Ishikawa (cell line): ENCODE measurements at regions not wholly inside any gene's neighbourhood (a gene's known extent, or its start where the extent isn't known, plus 50 kb on each side); places are given as distances from the start of the nearest gene placed in this dataset.

Source experiments
- CEBPB ChIP-seq: IDR thresholded peaks from 2 replicates; pipeline ENCODE4 v1.6.1; 2012
- CREB1 ChIP-seq: IDR thresholded peaks from 2 replicates; pipeline ENCODE4 v1.6.1; 2012; ENCODE audit warnings: low read depth
- EGR1 ChIP-seq: IDR thresholded peaks from 2 replicates; pipeline ENCODE4 v1.6.1; 2012
- EP300 ChIP-seq: IDR thresholded peaks from 2 replicates; pipeline ENCODE4 v1.6.1; 2012; ENCODE audit warnings: borderline replicate concordance
- FOXM1 ChIP-seq: IDR thresholded peaks from 2 replicates; pipeline ENCODE4 v1.6.1; 2012; ENCODE audit warnings: low read depth, borderline replicate concordance
- NFIC ChIP-seq: IDR thresholded peaks from 2 replicates; pipeline ENCODE4 v1.6.1; 2012
- RAD21 ChIP-seq: IDR thresholded peaks from 2 replicates; pipeline ENCODE4 v1.6.1; 2012; ENCODE audit warnings: low read depth
- TAF1 ChIP-seq: IDR thresholded peaks from 2 replicates; pipeline ENCODE4 v1.6.1; 2012; ENCODE audit warnings: low read depth, mild to moderate bottlenecking
- TCF12 ChIP-seq: IDR thresholded peaks from 2 replicates; pipeline ENCODE4 v1.6.1; 2012; ENCODE audit warnings: low read depth
- TEAD4 ChIP-seq: IDR thresholded peaks from 2 replicates; pipeline ENCODE4 v1.6.1; 2012
- YY1 ChIP-seq: IDR thresholded peaks from 2 replicates; pipeline ENCODE4 v1.6.1; 2012; ENCODE audit warnings: low read depth
- ZBTB7A ChIP-seq: IDR thresholded peaks from 2 replicates; pipeline ENCODE4 v1.6.1; 2012; ENCODE audit warnings: low read depth
- TF ChIP-seq, protein P1 (sequence below): IDR thresholded peaks from 2 replicates; pipeline ENCODE4 v1.6.1; 2012
- TF ChIP-seq, protein P2 (sequence below): IDR thresholded peaks from 2 replicates; pipeline ENCODE4 v1.6.1; 2012
- TF ChIP-seq, protein P3 (sequence below): IDR thresholded peaks from 2 replicates; pipeline ENCODE4 v1.6.1; 2012; ENCODE audit warnings: low read depth, mild to moderate bottlenecking

DNA sequence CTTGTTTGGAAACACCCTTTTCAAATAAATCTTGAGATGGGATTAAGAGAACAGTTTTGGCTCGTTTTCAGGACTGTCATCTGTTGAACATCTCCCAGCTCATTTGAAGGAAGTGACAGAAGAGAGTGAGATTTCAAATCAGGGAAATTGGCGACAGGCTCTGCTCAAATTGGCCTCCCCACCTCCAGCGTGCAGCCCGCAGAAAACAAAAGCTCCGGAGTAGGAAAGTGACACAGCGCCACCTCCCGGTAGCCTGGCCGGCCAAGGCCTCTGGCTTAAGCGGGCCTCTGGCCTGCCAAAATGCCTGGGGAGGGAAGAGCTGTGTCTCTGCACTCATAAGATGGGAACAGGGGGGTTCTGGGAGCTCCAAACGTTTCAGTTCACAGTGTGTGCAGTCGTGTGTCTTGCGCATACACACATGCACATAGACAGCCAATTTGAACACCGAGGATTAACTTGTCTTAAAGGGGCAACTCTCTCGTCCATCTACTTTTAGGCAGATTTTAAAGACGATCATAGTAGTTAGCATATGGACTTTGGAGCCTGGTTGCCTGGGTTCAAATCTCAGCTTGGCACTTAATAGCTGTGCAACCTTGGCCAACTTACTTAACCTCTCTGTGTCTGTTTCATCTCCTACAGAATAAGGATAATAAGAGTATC lies 132.7 kb upstream of the RCN1 start:
- TF ChIP-seq RAD21 (peak; percentile 85), EGR1 (no peak), CREB1 (no peak), TEAD4 (no peak), FOXM1 (no peak)

DNA sequence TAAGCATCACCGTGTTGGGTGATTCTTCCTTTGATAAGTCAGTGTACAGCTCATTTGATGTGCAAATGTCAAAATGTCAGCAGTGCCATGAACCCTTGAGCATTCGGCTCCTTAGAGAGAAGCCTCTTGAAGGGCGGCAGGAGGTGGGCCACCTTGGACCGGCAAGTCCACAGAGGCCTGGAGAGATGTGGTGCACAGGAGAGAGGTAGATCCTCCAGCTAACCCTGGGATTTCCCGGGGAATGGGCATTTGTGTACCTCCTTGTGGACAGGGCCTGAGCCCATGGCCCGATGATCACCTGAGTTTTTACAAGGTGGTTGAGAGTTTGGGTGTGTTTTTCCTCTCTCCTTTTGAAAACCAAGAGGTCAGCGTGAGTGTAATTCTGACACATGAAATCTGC lies 133.2 kb upstream of the RCN1 start:
- TF ChIP-seq, protein P1, sequence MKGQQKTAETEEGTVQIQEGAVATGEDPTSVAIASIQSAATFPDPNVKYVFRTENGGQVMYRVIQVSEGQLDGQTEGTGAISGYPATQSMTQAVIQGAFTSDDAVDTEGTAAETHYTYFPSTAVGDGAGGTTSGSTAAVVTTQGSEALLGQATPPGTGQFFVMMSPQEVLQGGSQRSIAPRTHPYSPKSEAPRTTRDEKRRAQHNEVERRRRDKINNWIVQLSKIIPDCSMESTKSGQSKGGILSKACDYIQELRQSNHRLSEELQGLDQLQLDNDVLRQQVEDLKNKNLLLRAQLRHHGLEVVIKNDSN, result no peak
- TF ChIP-seq TAF1 (no peak), TEAD4 (no peak), YY1 (no peak), CREB1 (no peak)
- TF ChIP-seq, protein P2, sequence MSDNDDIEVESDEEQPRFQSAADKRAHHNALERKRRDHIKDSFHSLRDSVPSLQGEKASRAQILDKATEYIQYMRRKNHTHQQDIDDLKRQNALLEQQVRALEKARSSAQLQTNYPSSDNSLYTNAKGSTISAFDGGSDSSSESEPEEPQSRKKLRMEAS, result no peak
- TF ChIP-seq, protein P3, sequence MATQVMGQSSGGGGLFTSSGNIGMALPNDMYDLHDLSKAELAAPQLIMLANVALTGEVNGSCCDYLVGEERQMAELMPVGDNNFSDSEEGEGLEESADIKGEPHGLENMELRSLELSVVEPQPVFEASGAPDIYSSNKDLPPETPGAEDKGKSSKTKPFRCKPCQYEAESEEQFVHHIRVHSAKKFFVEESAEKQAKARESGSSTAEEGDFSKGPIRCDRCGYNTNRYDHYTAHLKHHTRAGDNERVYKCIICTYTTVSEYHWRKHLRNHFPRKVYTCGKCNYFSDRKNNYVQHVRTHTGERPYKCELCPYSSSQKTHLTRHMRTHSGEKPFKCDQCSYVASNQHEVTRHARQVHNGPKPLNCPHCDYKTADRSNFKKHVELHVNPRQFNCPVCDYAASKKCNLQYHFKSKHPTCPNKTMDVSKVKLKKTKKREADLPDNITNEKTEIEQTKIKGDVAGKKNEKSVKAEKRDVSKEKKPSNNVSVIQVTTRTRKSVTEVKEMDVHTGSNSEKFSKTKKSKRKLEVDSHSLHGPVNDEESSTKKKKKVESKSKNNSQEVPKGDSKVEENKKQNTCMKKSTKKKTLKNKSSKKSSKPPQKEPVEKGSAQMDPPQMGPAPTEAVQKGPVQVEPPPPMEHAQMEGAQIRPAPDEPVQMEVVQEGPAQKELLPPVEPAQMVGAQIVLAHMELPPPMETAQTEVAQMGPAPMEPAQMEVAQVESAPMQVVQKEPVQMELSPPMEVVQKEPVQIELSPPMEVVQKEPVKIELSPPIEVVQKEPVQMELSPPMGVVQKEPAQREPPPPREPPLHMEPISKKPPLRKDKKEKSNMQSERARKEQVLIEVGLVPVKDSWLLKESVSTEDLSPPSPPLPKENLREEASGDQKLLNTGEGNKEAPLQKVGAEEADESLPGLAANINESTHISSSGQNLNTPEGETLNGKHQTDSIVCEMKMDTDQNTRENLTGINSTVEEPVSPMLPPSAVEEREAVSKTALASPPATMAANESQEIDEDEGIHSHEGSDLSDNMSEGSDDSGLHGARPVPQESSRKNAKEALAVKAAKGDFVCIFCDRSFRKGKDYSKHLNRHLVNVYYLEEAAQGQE, result no peak

DNA sequence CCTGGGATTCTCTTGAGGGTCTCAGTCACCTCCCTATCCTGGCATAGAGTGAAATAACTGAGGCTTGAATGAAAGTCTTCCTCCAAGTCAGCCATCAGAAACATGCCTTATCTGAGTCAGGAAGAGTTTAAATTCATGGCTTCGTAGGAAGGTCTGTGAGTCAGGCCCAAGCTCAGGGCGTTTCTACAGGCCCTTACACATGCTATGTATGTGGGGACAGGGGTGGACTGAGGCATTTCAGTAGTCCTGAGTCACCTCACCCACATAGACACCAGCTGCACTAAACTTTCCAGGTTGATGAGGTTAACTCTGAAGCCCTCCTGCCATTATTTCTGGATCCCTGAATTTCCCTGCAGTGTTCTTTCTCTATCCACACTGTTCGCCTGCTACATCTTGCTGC lies 134.6 kb upstream of the RCN1 start:
- no peak for TF ChIP-seq NFIC
- TF ChIP-seq EGR1, result no peak
- no peak for TF ChIP-seq TCF12
- no peak for TF ChIP-seq RAD21
- no peak for TF ChIP-seq FOXM1
- no peak for TF ChIP-seq CEBPB
- no peak for TF ChIP-seq YY1

DNA sequence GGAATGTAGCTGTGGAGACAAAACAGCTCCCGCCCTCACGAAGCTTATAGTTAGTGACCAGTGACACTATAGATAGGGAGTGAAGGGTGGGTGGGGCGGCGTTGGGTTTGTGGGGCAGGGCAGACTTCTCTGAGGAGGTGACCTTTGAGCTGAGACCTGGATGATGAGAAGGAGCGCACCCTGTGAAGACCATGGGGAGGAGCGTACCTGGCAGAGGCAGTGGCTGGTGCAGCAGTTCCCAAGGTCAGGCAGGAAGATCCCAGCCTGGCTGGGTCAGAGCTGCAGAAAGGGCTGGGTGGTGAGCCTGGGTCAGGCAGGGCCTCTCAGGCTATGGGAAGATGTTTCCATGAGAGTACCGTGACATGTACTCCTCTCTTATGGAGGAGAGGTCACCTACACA lies 135.0 kb upstream of the RCN1 start:
- no peak for TF ChIP-seq EP300
- TF ChIP-seq RAD21, result no peak
- TF ChIP-seq FOXM1, result no peak
- TF ChIP-seq, protein P1, result no peak
- TF ChIP-seq EGR1, result no peak
- TF ChIP-seq TEAD4, result no peak
- TF ChIP-seq TCF12, result no peak
- TF ChIP-seq, protein P3, result no peak
- TF ChIP-seq ZBTB7A, result no peak
- no peak for TF ChIP-seq NFIC
- TF ChIP-seq CREB1, result no peak
- TF ChIP-seq CEBPB, result no peak
- no peak for TF ChIP-seq YY1
- TF ChIP-seq, protein P2, result no peak
- no peak for TF ChIP-seq TAF1

DNA sequence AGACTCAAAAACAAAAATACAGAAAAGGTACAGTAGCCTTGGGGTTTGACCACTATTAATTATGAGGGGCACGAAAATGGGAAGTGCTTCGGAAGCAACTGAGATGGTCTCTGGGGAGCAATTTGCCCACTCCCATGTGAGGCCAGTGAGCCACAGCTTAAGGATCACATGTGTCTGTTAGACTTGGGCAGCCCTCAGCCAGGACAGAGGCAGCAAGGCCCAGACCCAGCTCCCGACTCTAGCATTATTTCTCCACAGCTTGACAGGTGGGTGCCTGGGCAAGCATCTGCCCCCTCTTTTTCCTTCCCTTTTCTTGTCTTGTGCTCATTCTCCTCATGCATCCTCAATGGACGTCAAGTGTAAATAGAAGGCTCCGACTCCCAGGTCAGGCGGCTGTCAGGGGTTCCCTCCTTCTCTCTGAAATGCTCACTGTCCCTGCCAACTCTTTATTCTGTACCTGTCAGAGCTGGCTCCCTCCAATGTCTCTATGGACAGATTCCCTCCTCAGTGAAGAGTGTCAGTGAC lies 137.0 kb upstream of the RCN1 start:
- no peak for TF ChIP-seq EP300
- TF ChIP-seq NFIC, result no peak
- no peak for TF ChIP-seq CREB1
- TF ChIP-seq, protein P1, result no peak
- no peak for TF ChIP-seq TAF1
- no peak for TF ChIP-seq YY1
- TF ChIP-seq, protein P3, result no peak
- no peak for TF ChIP-seq TCF12
- TF ChIP-seq FOXM1, result no peak
- no peak for TF ChIP-seq ZBTB7A
- TF ChIP-seq EGR1, result no peak
- no peak for TF ChIP-seq RAD21
- no peak for TF ChIP-seq CEBPB
- TF ChIP-seq, protein P2, result no peak
- TF ChIP-seq TEAD4, result no peak
